ENCODE measurements at regions not wholly inside any gene's neighbourhood (a gene's known extent, or its start where the extent isn't known, plus 50 kb on each side); places are given as distances from the start of the nearest gene placed in this dataset.

GRCh38 chr4:149145803-149146202 is 669.8 kb downstream of the IQCM start:
- no peaks in the 10 kb centered on the region for H3K9me3 ChIP-seq
- ATAC-seq = no peak
- no peak overlapping the region for H3K4me2 ChIP-seq
- H3K4me1 ChIP-seq = no peaks in the 10 kb centered on the region
- 16% methylated on average over 2 of the region's 2 CpGs for WGBS (ENCODE audit: missing lambda C conversion rate)
- no peak overlapping the region for H3K4me3 ChIP-seq
- no peak for DNase-seq (ENCODE audit: low read depth in 1 of 2, low spot score in 1 of 2)
- ChIA-PET CTCF (no interaction called here), POLR2A (no interaction called here)
- no peak overlapping the region for H3K27ac ChIP-seq
- no peak for FAIRE-seq
- TF ChIP-seq MAX (IDR thresholded peaks at IDR 0.05) (no peak), MAZ (IDR thresholded peaks at IDR 0.05; ENCODE audit: borderline replicate concordance, low read depth, low read length) (no peak), CHD2 (IDR thresholded peaks at IDR 0.05; ENCODE audit: low read length, partially characterized antibody) (no peak), HMGXB4 (CRISPR knock-in tag; IDR thresholded peaks at IDR 0.05; ENCODE audit: borderline replicate concordance) (no peak), SMC3 (IDR thresholded peaks at IDR 0.05) (no peak), PBX3 (IDR thresholded peaks at IDR 0.05) (no peak)

GRCh38 chr4:149144060-149144459 is 671.6 kb downstream of the IQCM start:
- Histone ChIP-seq H3K27ac (no peak overlapping the region), H3K4me2 (no peak overlapping the region), H3K4me1 (no peaks in the 10 kb centered on the region), H3K4me3 (no peak overlapping the region), H3K9me3 (no peaks in the 10 kb centered on the region)
- WGBS (ENCODE audit: missing lambda C conversion rate) = 0% methylated on average over 1 of the region's 1 CpG
- ATAC-seq = no peak
- TF ChIP-seq FOSL2 (IDR thresholded peaks at IDR 0.05) = no peak
- no peak for TF ChIP-seq FOSL2 (CRISPR knock-in tag; IDR thresholded peaks at IDR 0.05)
- no peak for TF ChIP-seq ZNF302 (CRISPR knock-in tag; IDR thresholded peaks at IDR 0.05)
- TF ChIP-seq HDAC2 (IDR thresholded peaks at IDR 0.05) = no peak
- TF ChIP-seq PBX3 (IDR thresholded peaks at IDR 0.05) = no peak
- TF ChIP-seq TFCP2L1 (CRISPR knock-in tag; IDR thresholded peaks at IDR 0.05) = no peak
- TF ChIP-seq CBX8 (IDR thresholded peaks at IDR 0.05) = no peak
- no peak for TF ChIP-seq ZFP36 (IDR thresholded peaks at IDR 0.05; ENCODE audit: borderline replicate concordance, partially characterized antibody)
- no peak for TF ChIP-seq HOXB13 (CRISPR knock-in tag; IDR thresholded peaks at IDR 0.05; ENCODE audit: low read depth)
- no peak for TF ChIP-seq PHF8 (IDR thresholded peaks at IDR 0.05; ENCODE audit: borderline replicate concordance, low read depth)
- TF ChIP-seq EP300 (IDR thresholded peaks at IDR 0.05) = no peak
- no peak for TF ChIP-seq HES2 (IDR thresholded peaks at IDR 0.05)
- TF ChIP-seq CTCF (IDR thresholded peaks at IDR 0.05) = no peak
- no peak for TF ChIP-seq BHLHE40 (IDR thresholded peaks at IDR 0.05; ENCODE audit: low read depth, low read length)
- no peak for FAIRE-seq
- DNase-seq (ENCODE audit: low read depth in 1 of 2, low spot score in 1 of 2) = no peak
- CTCF ChIA-PET = no interaction called here
- POLR2A ChIA-PET = no interaction called here

- H3K9me3 ChIP-seq = no peaks in the 10 kb centered on the region
- FAIRE-seq = no peak
- H3K27ac ChIP-seq = no peak overlapping the region
- no peak overlapping the region for H3K4me3 ChIP-seq
- DNase-seq (ENCODE audit: low read depth in 1 of 2, low spot score in 1 of 2) = no peak
- POLR2A ChIA-PET = no interaction called here
- no peak for ATAC-seq
- H3K4me1 ChIP-seq = no peaks in the 10 kb centered on the region
- CTCF ChIA-PET = no interaction called here
- TF ChIP-seq TFCP2L1 (CRISPR knock-in tag; IDR thresholded peaks at IDR 0.05) (no peak), ZFP36 (IDR thresholded peaks at IDR 0.05; ENCODE audit: borderline replicate concordance, partially characterized antibody) (no peak), JUN (IDR thresholded peaks at IDR 0.05) (no peak), BHLHE40 (IDR thresholded peaks at IDR 0.05; ENCODE audit: low read depth, low read length) (no peak), FOSB (CRISPR knock-in tag; IDR thresholded peaks at IDR 0.05) (no peak), ELK1 (IDR thresholded peaks at IDR 0.05; ENCODE audit: low read depth, low read length) (no peak), SMC3 (IDR thresholded peaks at IDR 0.05) (no peak), POLR2AphosphoS2 (conservative IDR thresholded peaks at IDR 0.05; ENCODE audit: low read length) (no peak), ZSCAN20 (CRISPR knock-in tag; IDR thresholded peaks at IDR 0.05) (no peak), ZC3H11A (IDR thresholded peaks at IDR 0.05) (no peak), HOXB13 (CRISPR knock-in tag; IDR thresholded peaks at IDR 0.05; ENCODE audit: low read depth) (no peak), HEYL (CRISPR knock-in tag; IDR thresholded peaks at IDR 0.05) (no peak), FOXS1 (CRISPR knock-in tag; IDR thresholded peaks at IDR 0.05) (no peak), NR3C1 (IDR thresholded peaks at IDR 0.05) (no peak)
- WGBS (ENCODE audit: missing lambda C conversion rate) = 23% methylated on average over 2 of the region's 2 CpGs
- no peak overlapping the region for H3K4me2 ChIP-seq
These were observed 674.3 kb downstream of the IQCM start for GRCh38 chr4:149141391-149141790.
